ENCODE measurements at regions not wholly inside any gene's neighbourhood (a gene's known extent, or its start where the extent isn't known, plus 50 kb on each side); places are given as distances from the start of the nearest gene placed in this dataset.
"Not testable (repeated sequence)": the region's sequence is repeated elsewhere in the genome, so short reads cannot be mapped to it uniquely, and the experiment has no call there.

DNA sequence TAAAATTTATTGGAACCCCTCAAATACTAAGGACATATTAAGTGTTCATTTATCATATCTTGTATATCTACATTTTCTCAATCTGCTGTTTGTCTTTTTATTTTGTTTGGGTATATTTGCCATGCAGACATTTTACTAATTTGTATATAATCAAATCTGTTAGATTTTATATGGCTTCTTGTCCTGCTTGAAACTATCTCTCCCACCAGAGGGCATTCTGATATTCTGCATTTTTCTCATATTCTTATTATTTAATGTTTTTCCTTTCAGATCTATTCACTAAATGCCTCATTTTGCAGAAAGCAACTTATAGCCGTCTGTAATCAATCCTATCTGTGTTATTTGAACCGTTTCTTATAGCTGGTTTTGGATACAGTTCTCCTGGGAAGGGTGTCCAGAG, 745.5 kb downstream of the LRRIQ3 start:
- TF ChIP-seq, protein P1, sequence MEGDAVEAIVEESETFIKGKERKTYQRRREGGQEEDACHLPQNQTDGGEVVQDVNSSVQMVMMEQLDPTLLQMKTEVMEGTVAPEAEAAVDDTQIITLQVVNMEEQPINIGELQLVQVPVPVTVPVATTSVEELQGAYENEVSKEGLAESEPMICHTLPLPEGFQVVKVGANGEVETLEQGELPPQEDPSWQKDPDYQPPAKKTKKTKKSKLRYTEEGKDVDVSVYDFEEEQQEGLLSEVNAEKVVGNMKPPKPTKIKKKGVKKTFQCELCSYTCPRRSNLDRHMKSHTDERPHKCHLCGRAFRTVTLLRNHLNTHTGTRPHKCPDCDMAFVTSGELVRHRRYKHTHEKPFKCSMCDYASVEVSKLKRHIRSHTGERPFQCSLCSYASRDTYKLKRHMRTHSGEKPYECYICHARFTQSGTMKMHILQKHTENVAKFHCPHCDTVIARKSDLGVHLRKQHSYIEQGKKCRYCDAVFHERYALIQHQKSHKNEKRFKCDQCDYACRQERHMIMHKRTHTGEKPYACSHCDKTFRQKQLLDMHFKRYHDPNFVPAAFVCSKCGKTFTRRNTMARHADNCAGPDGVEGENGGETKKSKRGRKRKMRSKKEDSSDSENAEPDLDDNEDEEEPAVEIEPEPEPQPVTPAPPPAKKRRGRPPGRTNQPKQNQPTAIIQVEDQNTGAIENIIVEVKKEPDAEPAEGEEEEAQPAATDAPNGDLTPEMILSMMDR (IDR thresholded peaks at IDR 0.05; ENCODE audit: unreplicated experiment in 3 of 3) = peak in 2 of 3 experiments; percentile 19 to 35
- Mint-ChIP-seq H3K27me3 (ENCODE audit: low read depth) (no peaks in the 10 kb centered on the region), H3K4me3 (no peak overlapping the region), H3K27ac (no peak overlapping the region), H3K4me1 (no peaks in the 10 kb centered on the region), H3K9me3 (no peaks in the 10 kb centered on the region), H3K36me3 (ENCODE audit: low read depth) (no peaks in the 10 kb centered on the region)

GRCh38 chr1:73450668-73451067, 747.3 kb downstream of the LRRIQ3 start:
- not testable (repeated sequence) for H3K4me1 Mint-ChIP-seq; H3K9me3 Mint-ChIP-seq; H3K27ac Mint-ChIP-seq; H3K36me3 Mint-ChIP-seq (ENCODE audit: low read depth); H3K27me3 Mint-ChIP-seq (ENCODE audit: low read depth); H3K4me3 Mint-ChIP-seq

DNA sequence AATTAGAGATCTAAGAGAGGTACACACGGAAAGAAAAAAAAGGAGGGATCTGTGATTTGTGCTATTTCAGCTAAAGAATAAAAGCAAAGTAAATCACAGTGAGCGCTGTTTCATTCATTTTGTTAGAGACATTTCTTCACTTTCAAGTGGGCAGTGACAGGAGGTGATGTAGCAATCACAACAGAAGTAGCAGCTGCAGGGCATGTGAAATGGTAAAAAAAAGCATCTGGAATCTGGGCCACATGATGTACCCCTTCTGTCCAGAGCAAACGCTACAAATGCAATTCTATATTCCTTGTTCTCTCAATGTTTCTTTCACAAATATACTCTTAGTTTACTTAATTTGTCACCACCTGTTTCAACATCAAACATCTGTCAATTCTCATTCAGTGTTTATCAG, 786.5 kb downstream of the LRRIQ3 start:
- peaks cover 4% of the 10 kb centered on the region for H3K27me3 Mint-ChIP-seq (ENCODE audit: low read depth)
- H3K36me3 Mint-ChIP-seq (ENCODE audit: low read depth) = no peaks in the 10 kb centered on the region
- TF ChIP-seq, protein P1 (IDR thresholded peaks at IDR 0.05; ENCODE audit: unreplicated experiment in 3 of 3) = no peak
- H3K9me3 Mint-ChIP-seq = no peaks in the 10 kb centered on the region
- no peak overlapping the region for H3K4me3 Mint-ChIP-seq
- H3K4me1 Mint-ChIP-seq = no peaks in the 10 kb centered on the region
- H3K27ac Mint-ChIP-seq = no peak overlapping the region

GRCh38 chr1:73401666-73402065, 796.3 kb downstream of the LRRIQ3 start:
- H3K27me3 Mint-ChIP-seq (ENCODE audit: low read depth) = no peaks in the 10 kb centered on the region
- H3K4me3 Mint-ChIP-seq = no peak overlapping the region
- no peaks in the 10 kb centered on the region for H3K9me3 Mint-ChIP-seq
- no peaks in the 10 kb centered on the region for H3K36me3 Mint-ChIP-seq (ENCODE audit: low read depth)
- H3K27ac Mint-ChIP-seq = no peak overlapping the region
- TF ChIP-seq, protein P1 (IDR thresholded peaks at IDR 0.05; ENCODE audit: unreplicated experiment in 3 of 3) = no peak
- H3K4me1 Mint-ChIP-seq = no peaks in the 10 kb centered on the region

DNA sequence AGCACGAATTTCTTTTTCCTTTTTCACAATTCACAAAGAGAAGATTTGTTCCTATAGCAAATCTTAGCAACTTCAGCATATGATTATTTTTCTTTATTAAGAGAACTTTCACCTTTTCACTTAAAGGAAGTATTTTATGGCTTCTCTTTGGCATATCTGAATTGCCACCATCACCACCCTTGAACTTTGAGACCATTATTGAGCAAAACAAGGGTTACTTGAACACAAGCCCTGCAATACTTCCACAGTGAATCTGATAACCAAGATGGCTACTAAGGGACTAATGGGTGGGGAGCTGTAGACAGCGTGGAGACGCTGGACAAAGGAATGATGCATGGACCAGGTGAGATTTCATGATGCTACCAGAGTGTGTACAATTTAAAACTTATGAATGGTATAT, 815.0 kb downstream of the LRRIQ3 start:
- Mint-ChIP-seq H3K36me3 (ENCODE audit: low read depth) (no peaks in the 10 kb centered on the region), H3K9me3 (no peaks in the 10 kb centered on the region)
- TF ChIP-seq, protein P1 (IDR thresholded peaks at IDR 0.05; ENCODE audit: unreplicated experiment in 3 of 3) = no peak

GRCh38 chr1:73366734-73367413, 831.1 kb downstream of the LRRIQ3 start:
- no peaks in the 10 kb centered on the region for H3K4me1 Mint-ChIP-seq
- H3K9me3 Mint-ChIP-seq = no peaks in the 10 kb centered on the region
- H3K4me3 Mint-ChIP-seq = no peak overlapping the region
- H3K27me3 Mint-ChIP-seq (ENCODE audit: low read depth) = no peaks in the 10 kb centered on the region
- TF ChIP-seq, protein P1 (IDR thresholded peaks at IDR 0.05; ENCODE audit: unreplicated experiment in 3 of 3) = no peak
- H3K27ac Mint-ChIP-seq = no peak overlapping the region
- no peaks in the 10 kb centered on the region for H3K36me3 Mint-ChIP-seq (ENCODE audit: low read depth)

More for the DNA sequence above, 815.0 kb downstream of the LRRIQ3 start:
- no peak overlapping the region for H3K4me3 Mint-ChIP-seq
- no peak overlapping the region for H3K27ac Mint-ChIP-seq
- H3K4me1 Mint-ChIP-seq = no peaks in the 10 kb centered on the region
- no peaks in the 10 kb centered on the region for H3K27me3 Mint-ChIP-seq (ENCODE audit: low read depth)

All from nephron (organoid).